ENCODE measurements at regions not wholly inside any gene's neighbourhood (a gene's known extent, or its start where the extent isn't known, plus 50 kb on each side); places are given as distances from the start of the nearest gene placed in this dataset.

- DNase-seq: no peak
Measured at GRCh38 chr6:9435281-9435680, 979.6 kb downstream of the TFAP2A start.

DNA sequence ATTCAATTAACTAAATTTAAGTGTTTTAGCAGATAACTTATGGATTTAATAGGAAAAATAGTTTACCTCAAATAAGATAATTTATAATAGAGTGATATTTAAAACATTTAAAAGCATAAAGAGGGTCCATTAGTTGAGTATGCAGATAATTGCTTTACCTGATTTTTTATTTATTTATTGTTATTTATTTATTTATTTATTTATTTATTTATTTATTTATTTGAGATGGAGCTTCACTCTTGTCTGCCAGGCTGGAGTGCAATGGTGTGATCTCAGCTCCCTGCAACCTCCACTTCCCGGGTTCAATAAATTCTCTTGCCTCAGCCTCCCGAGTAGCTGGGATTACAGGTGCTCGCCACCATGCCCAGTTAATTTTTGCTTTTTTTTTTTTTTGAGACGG is 982.9 kb downstream of the TFAP2A start:
- DNase-seq: no peak

GRCh38 chr6:9428421-9429172 is 986.3 kb downstream of the TFAP2A start:
- DNase-seq: no peak

DNA sequence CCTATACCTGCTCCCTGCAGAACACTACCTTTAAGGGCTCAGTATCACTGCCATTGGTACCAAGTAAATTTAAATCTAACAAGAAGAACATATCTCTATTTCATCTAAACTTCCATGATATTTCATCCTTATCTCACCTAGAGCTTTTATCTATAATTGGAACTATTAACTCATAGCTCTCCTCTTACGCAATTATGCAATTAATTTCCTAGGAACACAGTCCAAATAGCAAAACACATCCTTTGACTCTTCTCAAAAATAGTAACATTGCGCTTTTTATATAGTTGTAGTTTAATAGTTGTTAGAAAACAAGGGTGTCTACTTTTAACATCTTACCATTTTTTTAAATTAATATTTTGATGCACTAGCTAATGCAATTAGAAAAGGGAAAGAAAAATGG is 986.8 kb upstream of the SLC35B3 start:
- DNase-seq: no peak

- no peak for DNase-seq
Measured at GRCh38 chr6:9420316-9421015, 985.1 kb upstream of the SLC35B3 start.

- DNase-seq: no peak
Measured at GRCh38 chr6:9417400-9417799, 982.1 kb upstream of the SLC35B3 start.

- DNase-seq: no peak
Measured at GRCh38 chr6:9412951-9413559, 977.7 kb upstream of the SLC35B3 start.

GRCh38 chr6:9409126-9409525 is 973.8 kb upstream of the SLC35B3 start:
- DNase-seq: no peak

- DNase-seq: no peak
Measured at GRCh38 chr6:9408402-9409117, 973.2 kb upstream of the SLC35B3 start.

- DNase-seq: no peak
Measured at GRCh38 chr6:9405825-9406224, 970.5 kb upstream of the SLC35B3 start.

GRCh38 chr6:9405369-9405768 is 970.0 kb upstream of the SLC35B3 start:
- DNase-seq: no peak

DNA sequence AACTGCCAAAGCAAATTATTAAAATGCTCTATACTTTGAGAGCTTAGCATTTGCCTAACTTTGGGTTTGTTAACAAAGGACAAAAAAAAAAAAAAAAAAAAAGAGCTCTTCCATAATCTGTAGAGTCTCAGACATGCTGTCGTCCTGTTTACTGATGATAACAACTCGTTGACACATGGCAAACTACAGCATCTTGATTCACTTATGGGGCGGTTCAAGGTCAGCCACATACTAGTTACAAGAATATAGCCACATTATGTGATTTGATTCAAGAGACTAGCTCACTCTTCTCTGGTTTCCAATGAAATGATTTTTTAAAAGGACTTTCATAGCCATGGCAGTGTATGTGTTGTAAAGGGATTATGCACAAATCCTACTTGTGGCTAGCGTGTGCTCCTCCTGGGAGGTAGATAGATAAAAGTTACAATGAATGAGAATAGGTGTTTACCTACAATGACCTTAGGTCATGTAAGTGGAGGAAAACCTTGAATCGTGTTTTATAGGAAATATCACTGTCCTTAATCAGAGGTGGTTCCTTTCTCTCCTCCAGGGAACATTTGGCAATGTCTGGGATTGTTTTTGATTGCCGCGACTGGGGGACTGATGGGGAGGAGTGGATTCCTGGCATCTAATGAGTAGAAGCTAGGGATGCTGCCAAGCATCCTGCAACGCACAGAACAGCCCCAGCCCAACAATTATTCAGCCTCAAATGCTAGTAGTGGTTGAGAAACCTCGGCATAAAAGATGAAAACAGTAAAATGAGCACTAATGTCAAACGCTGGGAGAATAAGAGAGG is 969.2 kb upstream of the SLC35B3 start:
- DNase-seq: no peak

GRCh38 chr6:9403736-9404135 is 968.4 kb upstream of the SLC35B3 start:
- DNase-seq: no peak

DNA sequence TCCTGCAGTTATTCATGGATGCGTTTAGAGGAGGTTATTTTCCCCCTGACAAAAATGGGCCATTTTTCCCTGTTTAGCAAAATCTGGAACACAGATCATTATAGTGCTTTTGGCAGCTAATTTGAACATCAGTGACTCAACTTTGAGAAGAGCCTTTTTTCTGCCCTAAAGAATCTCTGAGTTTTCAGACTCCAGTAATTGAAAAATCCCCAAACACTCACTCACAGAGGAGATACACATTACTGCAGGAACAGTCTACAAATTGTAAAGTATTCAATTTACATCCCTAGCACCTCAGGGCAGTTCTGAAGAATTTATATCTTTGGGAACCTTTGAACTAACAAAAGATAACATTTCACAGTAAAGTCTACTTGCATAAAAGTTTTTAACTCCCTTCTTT is 966.6 kb upstream of the SLC35B3 start:
- no peak for DNase-seq

- no peak for DNase-seq
Measured at GRCh38 chr6:9399916-9400315, 964.6 kb upstream of the SLC35B3 start.

GRCh38 chr6:9398767-9399373 is 963.5 kb upstream of the SLC35B3 start:
- no peak for DNase-seq

GRCh38 chr6:9398071-9398766 is 962.9 kb upstream of the SLC35B3 start:
- DNase-seq: peak; percentile 88

- DNase-seq: no peak
Measured at GRCh38 chr6:9388596-9388995, 953.3 kb upstream of the SLC35B3 start.

DNA sequence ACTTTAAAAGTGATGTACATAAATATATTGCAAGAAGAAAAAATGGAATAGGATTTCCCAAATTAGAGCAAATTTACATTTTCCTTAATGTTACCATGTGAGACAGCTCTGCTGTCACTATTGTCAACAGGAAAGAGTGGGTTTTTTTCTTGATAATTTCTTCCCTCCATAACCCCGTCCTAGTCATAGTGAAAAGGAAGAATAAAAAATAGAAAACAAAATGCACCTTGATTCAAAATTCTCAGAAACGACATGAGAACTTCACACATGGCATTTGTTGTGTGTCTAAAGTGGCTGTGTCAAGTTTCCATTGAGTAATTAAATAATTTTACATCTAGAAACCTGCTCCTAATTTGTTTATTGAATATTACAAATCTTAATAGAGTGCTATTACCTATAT is 945.2 kb upstream of the SLC35B3 start:
- no peak for DNase-seq

GRCh38 chr6:9373308-9373707 is 938.0 kb upstream of the SLC35B3 start:
- DNase-seq: no peak

GRCh38 chr6:9370480-9370879 is 935.1 kb upstream of the SLC35B3 start:
- no peak for DNase-seq

GRCh38 chr6:9365378-9365777 is 930.0 kb upstream of the SLC35B3 start:
- DNase-seq: no peak

Measured in NCI-H774 (cell line).